Ishikawa (cell line): ENCODE measurements at regions not wholly inside any gene's neighbourhood (a gene's known extent, or its start where the extent isn't known, plus 50 kb on each side); places are given as distances from the start of the nearest gene placed in this dataset.
"Not testable (repeated sequence)": the region's sequence is repeated elsewhere in the genome, so short reads cannot be mapped to it uniquely, and the experiment has no call there.

Experiments used
- CEBPB ChIP-seq: IDR thresholded peaks from 2 replicates; pipeline ENCODE4 v1.6.1; 2012
- CREB1 ChIP-seq: IDR thresholded peaks from 2 replicates; pipeline ENCODE4 v1.6.1; 2012; ENCODE audit warnings: low read depth
- EGR1 ChIP-seq: IDR thresholded peaks from 2 replicates; pipeline ENCODE4 v1.6.1; 2012
- EP300 ChIP-seq: IDR thresholded peaks from 2 replicates; pipeline ENCODE4 v1.6.1; 2012; ENCODE audit warnings: borderline replicate concordance
- MAX ChIP-seq: IDR thresholded peaks from 2 replicates; pipeline ENCODE4 v1.6.1; 2012
- NFIC ChIP-seq: IDR thresholded peaks from 2 replicates; pipeline ENCODE4 v1.6.1; 2012
- RAD21 ChIP-seq: IDR thresholded peaks from 2 replicates; pipeline ENCODE4 v1.6.1; 2012; ENCODE audit warnings: low read depth
- REST ChIP-seq: IDR thresholded peaks from 2 replicates; pipeline ENCODE4 v1.6.1; 2012; ENCODE audit warnings: low read depth, mild to moderate bottlenecking
- TAF1 ChIP-seq: IDR thresholded peaks from 2 replicates; pipeline ENCODE4 v1.6.1; 2012; ENCODE audit warnings: low read depth, mild to moderate bottlenecking
- TCF12 ChIP-seq: IDR thresholded peaks from 2 replicates; pipeline ENCODE4 v1.6.1; 2012; ENCODE audit warnings: low read depth
- YY1 ChIP-seq: IDR thresholded peaks from 2 replicates; pipeline ENCODE4 v1.6.1; 2012; ENCODE audit warnings: low read depth
- ZBTB7A ChIP-seq: IDR thresholded peaks from 2 replicates; pipeline ENCODE4 v1.6.1; 2012; ENCODE audit warnings: low read depth

GRCh38 chr16:35590913-35591312 is 2131.5 kb downstream of the TP53TG3F start:
- TF ChIP-seq MAX, EP300, TAF1, TCF12, YY1, REST, ZBTB7A, CEBPB, NFIC, CREB1, EGR1: not testable (repeated sequence)
- TF ChIP-seq RAD21 = peak; percentile 70
